Upper lobe of right lung (tissue), 1 donor: ENCODE measurements at regions not wholly inside any gene's neighbourhood (a gene's known extent, or its start where the extent isn't known, plus 50 kb on each side); places are given as distances from the start of the nearest gene placed in this dataset.

ENCODE experiments used
- ATAC-seq: fragments of 200-7000 bp; cut with Tn5 transposase; one replicate; pipeline ENCODE4 v1.9.1; 2020; ENCODE audit warnings: mild to moderate bottlenecking, moderate library complexity
- DNase-seq: peaks from one replicate; pipeline ENCODE4 v3.0.0-alpha.2; 2020
- H3K27ac ChIP-seq: fragments of 200-600 bp; one replicate; pipeline ENCODE4 v1.8.0; 2022
- H3K27me3 ChIP-seq: fragments of 200-600 bp; one replicate; pipeline ENCODE4 v1.8.0; 2022; ENCODE audit warnings: mild to moderate bottlenecking
- H3K36me3 ChIP-seq: fragments of 200-600 bp; one replicate; pipeline ENCODE4 v1.8.0; 2022
- H3K4me1 ChIP-seq: fragments of 200-600 bp; one replicate; pipeline ENCODE4 v1.8.0; 2022
- H3K4me3 ChIP-seq: fragments of 200-600 bp; one replicate; pipeline ENCODE4 v1.8.0; 2022; ENCODE audit warnings: mild to moderate bottlenecking
- H3K9me3 ChIP-seq: fragments of 200-600 bp; one replicate; pipeline ENCODE4 v1.8.0; 2022
- CTCF ChIP-seq: fragments of 200-600 bp; IDR thresholded peaks from one replicate; pipeline ENCODE4 v1.8.0; 2022; ENCODE audit warnings: antibody characterized with exemption
- intact Hi-C: fragments of 100-400 bp; cut with DNase I; formaldehyde crosslinking; loops from one replicate; pipeline ENCODE4 v1.11.0; 2022
- donor health status: DM: no; HTN: yes; CAD: no; lungs with severe emphysema.

- intact Hi-C loops: no loop called here
Measured at GRCh38 chr14:87229131-87229530, 763.9 kb downstream of the GALC start.

GRCh38 chr14:87217023-87217422 is 776.0 kb downstream of the GALC start:
- intact Hi-C loops: no loop called here
- DNase-seq (no peak), ATAC-seq (no peak)
- no peaks in the 10 kb centered on the region for H3K4me1 ChIP-seq
- TF ChIP-seq CTCF: no peak
- no peaks in the 10 kb centered on the region for H3K27me3 ChIP-seq
- H3K4me3 ChIP-seq: no peak overlapping the region
- no peaks in the 10 kb centered on the region for H3K9me3 ChIP-seq
- no peak overlapping the region for H3K27ac ChIP-seq
- no peaks in the 10 kb centered on the region for H3K36me3 ChIP-seq

More at GRCh38 chr14:87229131-87229530, 763.9 kb downstream of the GALC start:
- DNase-seq (no peak), ATAC-seq (no peak)
- H3K9me3 ChIP-seq: no peaks in the 10 kb centered on the region
- H3K4me1 ChIP-seq: no peaks in the 10 kb centered on the region
- no peak overlapping the region for H3K27ac ChIP-seq
- no peaks in the 10 kb centered on the region for H3K27me3 ChIP-seq
- H3K36me3 ChIP-seq: no peaks in the 10 kb centered on the region
- TF ChIP-seq CTCF: no peak
- no peak overlapping the region for H3K4me3 ChIP-seq

DNA sequence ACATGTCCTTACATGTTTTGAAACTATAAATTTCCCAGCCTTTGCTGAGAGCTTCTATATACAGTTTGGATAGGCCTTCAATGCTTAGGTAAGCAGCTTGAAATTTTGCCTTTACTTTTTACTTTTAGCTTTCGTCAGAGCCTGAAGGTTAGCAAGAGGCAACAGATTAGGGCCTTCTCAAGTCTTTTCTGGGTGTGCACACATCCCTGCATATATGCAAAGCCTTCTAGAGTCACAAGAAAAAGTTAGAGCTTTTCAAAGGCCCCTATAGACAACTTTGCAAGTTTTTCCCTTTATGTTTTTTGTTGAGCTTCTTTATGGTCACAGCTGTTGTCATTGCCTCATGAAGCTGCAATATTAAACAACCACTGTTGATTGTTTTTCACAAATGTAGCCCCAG is 778.4 kb downstream of the GALC start:
- no peaks in the 10 kb centered on the region for H3K4me1 ChIP-seq
- no peak overlapping the region for H3K27ac ChIP-seq
- DNase-seq (no peak), ATAC-seq (no peak)
- no peak overlapping the region for H3K4me3 ChIP-seq
- no peak for TF ChIP-seq CTCF
- H3K36me3 ChIP-seq: no peaks in the 10 kb centered on the region
- intact Hi-C loops: no loop called here
- H3K9me3 ChIP-seq: no peaks in the 10 kb centered on the region
- no peaks in the 10 kb centered on the region for H3K27me3 ChIP-seq

GRCh38 chr14:87207756-87208155 is 785.2 kb downstream of the GALC start:
- no peaks in the 10 kb centered on the region for H3K36me3 ChIP-seq
- H3K4me3 ChIP-seq: no peak overlapping the region
- DNase-seq (no peak), ATAC-seq (no peak)
- H3K27ac ChIP-seq: no peak overlapping the region
- intact Hi-C loops: no loop called here
- TF ChIP-seq CTCF: no peak
- no peaks in the 10 kb centered on the region for H3K9me3 ChIP-seq
- H3K4me1 ChIP-seq: no peaks in the 10 kb centered on the region
- no peaks in the 10 kb centered on the region for H3K27me3 ChIP-seq

DNA sequence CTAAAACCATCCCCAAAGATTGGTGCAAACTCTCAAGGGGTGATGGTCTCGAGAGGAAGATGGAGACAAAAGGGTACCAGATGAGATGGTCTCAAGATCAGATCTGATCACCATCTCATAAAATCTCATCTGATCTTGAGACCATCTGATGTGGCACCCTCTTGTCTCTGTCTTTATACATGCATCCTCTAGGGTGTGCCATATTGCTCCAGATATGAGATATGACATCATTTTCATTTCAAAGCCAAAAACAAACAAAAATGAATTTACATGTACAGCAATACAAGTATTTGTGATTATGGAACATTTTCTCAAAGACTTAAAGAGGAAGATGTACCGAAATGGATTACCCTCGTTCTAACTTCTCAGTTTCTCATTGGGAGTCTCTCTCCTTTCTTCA is 787.2 kb downstream of the GALC start:
- no peaks in the 10 kb centered on the region for H3K9me3 ChIP-seq
- no peak for TF ChIP-seq CTCF
- no peaks in the 10 kb centered on the region for H3K36me3 ChIP-seq
- no peaks in the 10 kb centered on the region for H3K27me3 ChIP-seq
- intact Hi-C loops: no loop called here
- DNase-seq (no peak), ATAC-seq (no peak)
- no peak overlapping the region for H3K4me3 ChIP-seq
- no peaks in the 10 kb centered on the region for H3K4me1 ChIP-seq
- H3K27ac ChIP-seq: no peak overlapping the region

- Histone ChIP-seq H3K9me3 (no peaks in the 10 kb centered on the region), H3K27ac (no peak overlapping the region), H3K27me3 (no peaks in the 10 kb centered on the region), H3K4me3 (no peak overlapping the region), H3K4me1 (no peaks in the 10 kb centered on the region), H3K36me3 (no peaks in the 10 kb centered on the region)
- ATAC-seq (no peak), DNase-seq (no peak)
- TF ChIP-seq CTCF: no peak
- intact Hi-C loops: no loop called here
Measured at GRCh38 chr14:87203346-87203745, 789.6 kb downstream of the GALC start.
